Fibroblast of the aortic adventitia (primary cell): ENCODE measurements at regions not wholly inside any gene's neighbourhood (a gene's known extent, or its start where the extent isn't known, plus 50 kb on each side); places are given as distances from the start of the nearest gene placed in this dataset.

ENCODE experiments used
- DNase-seq: peaks from one replicate; pipeline ENCODE4 v3.0.0-alpha.2; 2010; ENCODE audit warnings: low read depth
- H3K4me3 ChIP-seq: 2 replicates; pipeline ENCODE4 v1.5.1; 2011; ENCODE audit warnings: low read depth, mild to moderate bottlenecking, control low read depth, low read length, moderate library complexity
- TF ChIP-seq, protein P1 (sequence below): IDR thresholded peaks from 2 replicates; pipeline ENCODE4 v1.5.1; 2011; ENCODE audit warnings: mild to moderate bottlenecking, low read length, control low read depth, inconsistent platforms; ENCODE audit not compliant: insufficient read depth

DNA sequence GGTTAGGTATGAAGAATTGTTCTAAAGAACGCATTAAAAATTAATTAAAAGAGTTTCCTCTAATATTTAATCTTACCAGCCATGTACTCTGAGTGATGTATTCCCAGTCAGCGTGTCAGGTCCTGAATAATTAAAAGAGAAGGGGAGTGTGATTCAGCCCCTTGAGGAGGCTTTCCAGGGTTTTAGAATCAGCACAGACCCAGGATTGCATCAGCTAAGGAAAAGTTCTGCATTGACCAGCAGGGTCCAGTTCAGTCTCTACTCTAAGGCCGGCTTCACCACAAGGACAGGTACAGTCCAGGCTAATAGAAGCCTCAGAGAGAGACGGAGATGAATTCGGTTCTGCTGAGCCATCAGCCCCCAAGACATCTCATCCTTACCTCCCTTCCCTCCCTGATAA, 499.5 kb upstream of the PROK2 start:
- TF ChIP-seq, protein P1, sequence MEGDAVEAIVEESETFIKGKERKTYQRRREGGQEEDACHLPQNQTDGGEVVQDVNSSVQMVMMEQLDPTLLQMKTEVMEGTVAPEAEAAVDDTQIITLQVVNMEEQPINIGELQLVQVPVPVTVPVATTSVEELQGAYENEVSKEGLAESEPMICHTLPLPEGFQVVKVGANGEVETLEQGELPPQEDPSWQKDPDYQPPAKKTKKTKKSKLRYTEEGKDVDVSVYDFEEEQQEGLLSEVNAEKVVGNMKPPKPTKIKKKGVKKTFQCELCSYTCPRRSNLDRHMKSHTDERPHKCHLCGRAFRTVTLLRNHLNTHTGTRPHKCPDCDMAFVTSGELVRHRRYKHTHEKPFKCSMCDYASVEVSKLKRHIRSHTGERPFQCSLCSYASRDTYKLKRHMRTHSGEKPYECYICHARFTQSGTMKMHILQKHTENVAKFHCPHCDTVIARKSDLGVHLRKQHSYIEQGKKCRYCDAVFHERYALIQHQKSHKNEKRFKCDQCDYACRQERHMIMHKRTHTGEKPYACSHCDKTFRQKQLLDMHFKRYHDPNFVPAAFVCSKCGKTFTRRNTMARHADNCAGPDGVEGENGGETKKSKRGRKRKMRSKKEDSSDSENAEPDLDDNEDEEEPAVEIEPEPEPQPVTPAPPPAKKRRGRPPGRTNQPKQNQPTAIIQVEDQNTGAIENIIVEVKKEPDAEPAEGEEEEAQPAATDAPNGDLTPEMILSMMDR, result no peak
- no peak overlapping the region for H3K4me3 ChIP-seq
- no peak for DNase-seq

DNA sequence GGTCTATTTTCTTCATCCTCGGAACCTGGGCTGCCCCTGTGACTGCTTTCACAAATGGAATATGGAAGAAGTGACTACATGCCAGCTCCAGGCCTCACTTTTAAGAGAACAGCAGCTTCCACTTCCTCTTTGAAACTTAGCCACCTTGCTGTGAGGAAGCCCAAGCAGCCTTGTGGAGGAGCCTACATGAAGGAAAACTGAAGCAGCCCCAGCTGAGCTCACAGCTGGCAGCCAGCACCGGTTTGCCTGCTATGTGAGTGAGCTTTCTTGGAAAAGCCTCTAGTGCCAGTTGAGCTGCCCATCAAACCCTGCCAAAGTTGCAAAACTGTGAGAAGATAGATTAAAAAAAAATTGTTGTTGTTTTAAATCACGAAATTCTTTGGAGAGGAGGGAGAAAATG, 498.0 kb upstream of the PROK2 start:
- no peak overlapping the region for H3K4me3 ChIP-seq
- TF ChIP-seq, protein P1, result no peak
- no peak for DNase-seq

DNA sequence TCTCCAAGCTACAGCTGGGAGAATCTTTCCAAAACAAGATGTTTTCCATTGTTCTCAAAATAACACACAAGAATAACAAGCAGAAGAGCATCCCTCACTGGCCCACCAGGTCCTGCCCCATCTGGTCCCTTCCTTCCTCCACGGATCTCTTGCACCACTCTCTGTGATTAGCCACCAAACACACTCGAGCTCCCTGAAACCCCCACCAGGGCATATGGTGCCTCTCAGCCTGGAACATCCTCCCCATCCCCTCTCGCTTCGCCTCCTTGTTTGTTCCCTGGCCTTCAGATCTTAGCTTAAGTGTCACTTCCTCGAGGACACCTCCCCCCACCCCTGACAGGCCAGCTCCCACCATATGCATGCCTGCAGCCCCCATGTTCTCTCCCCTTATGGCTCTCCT, 496.6 kb upstream of the PROK2 start:
- DNase-seq, result no peak
- H3K4me3 ChIP-seq, result no peak overlapping the region
- TF ChIP-seq, protein P1, result no peak

DNA sequence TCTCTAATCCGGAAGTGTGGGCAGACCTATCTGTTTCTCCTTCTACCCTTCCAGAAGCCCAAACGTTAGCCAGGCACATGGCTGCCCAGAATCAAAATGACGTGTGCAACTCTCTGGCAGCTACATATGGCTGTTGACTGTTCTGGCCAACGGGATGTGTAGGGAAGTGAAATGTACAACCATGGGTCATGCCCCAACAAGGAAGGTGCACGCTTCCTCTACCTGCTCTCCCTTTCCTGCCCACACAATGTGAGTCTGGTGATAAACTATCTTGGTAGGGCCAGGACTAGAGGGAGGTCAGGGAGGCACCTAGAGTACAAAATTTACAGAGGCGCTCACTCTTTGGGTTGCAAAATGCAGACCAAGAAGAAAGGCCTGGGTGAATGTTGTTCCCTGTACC, 495.9 kb upstream of the PROK2 start:
- DNase-seq, result no peak
- TF ChIP-seq, protein P1, result no peak
- no peak overlapping the region for H3K4me3 ChIP-seq

DNA sequence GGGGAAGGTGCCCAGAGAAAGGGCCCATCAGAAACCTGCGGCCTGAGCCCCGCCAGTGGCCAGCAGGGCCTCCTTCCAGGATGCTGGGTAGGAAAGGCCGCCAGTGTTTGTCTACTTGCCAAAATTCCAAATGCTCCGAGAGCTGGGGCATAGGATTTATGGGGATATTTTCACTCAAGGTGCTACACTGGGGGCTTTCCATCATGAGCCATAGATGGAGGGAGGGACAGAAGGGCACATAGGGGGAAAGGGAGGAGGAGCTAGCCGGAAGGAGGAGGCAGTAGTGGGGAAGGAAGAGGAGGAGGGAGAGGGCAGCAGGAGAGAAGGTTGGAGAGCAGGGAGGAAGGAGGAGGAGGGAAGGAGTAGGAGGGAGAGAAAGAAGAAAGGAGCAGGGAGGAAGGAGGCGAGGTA, 494.7 kb upstream of the PROK2 start:
- H3K4me3 ChIP-seq, result no peak overlapping the region
- DNase-seq, result no peak
- TF ChIP-seq, protein P1, result no peak

DNA sequence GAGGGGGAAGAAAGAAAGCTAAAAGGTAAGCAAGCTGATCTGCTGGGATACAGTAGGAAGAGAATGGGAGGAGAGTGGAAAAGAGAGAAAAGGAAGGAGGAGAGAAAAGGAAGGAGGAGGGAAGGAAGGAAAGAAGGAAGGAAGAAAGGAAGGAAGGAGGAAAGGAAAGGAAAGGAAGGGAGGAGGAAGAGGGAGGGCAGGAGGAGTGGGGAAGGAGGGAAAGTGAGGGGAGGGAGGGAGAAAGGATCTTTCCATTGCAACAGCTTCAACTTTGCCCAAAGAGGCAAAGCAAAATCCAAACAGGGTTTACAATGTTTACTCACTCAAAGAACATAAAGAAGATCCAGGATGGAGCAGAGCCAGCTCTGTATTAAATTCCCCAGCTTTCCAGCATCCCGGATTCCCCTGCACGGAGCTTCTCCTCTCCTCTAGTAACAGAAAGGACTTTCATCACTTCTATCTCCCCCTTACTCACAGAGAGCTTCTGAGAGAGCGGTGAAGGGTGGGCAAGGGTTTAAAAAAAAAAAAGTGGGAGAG, 494.2 kb upstream of the PROK2 start:
- H3K4me3 ChIP-seq, result no peak overlapping the region
- DNase-seq, result no peak
- TF ChIP-seq, protein P1, result no peak
